ENCODE measurements at regions not wholly inside any gene's neighbourhood (a gene's known extent, or its start where the extent isn't known, plus 50 kb on each side); places are given as distances from the start of the nearest gene placed in this dataset.

DNA sequence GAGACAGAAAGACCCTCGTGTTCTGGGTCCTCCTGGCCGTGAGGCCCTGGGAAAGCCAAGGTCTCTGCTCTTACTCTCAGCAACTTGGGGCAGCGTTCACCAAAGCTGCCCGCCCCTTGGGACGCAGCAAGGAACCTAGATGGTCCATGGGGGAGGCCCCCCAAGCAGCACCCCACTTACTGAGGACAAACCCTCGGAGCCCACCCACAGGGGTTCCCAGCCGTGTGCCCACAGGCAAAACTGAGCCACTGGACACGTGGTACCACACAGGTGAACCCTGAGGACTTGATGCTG, 166.2 kb upstream of the IQSEC1 start:
- CTCF ChIA-PET (ENCODE audit: unreplicated experiment): no interaction called here
- Histone ChIP-seq H2AFZ (ENCODE audit: low read length) (no peak overlapping the region), H3K9me2 (ENCODE audit: insufficient read depth, low read length) (no peaks in the 10 kb centered on the region), H3K27ac (ENCODE audit: low read depth, low read length, poor library complexity, severe bottlenecking) (no peak overlapping the region), H4K20me1 (ENCODE audit: insufficient read depth, low read length) (no peaks in the 10 kb centered on the region), H3K9me3 (ENCODE audit: low read length) (no peaks in the 10 kb centered on the region), H3K79me2 (ENCODE audit: insufficient read depth, low read depth, low read length) (no peaks in the 10 kb centered on the region), H3K4me3 (ENCODE audit: low read depth, low read length, poor library complexity, severe bottlenecking) (no peak overlapping the region), H3K36me3 (ENCODE audit: insufficient read depth, low read length) (no peaks in the 10 kb centered on the region), H3K4me1 (ENCODE audit: insufficient read depth, low read length, poor library complexity, severe bottlenecking) (peaks cover 30% of the 10 kb centered on the region), H3K4me2 (ENCODE audit: low read length) (no peak overlapping the region)
- intact Hi-C loops (cut with micrococcal nuclease; ENCODE audit: unreplicated experiment): loop anchor here (10.0 kb wide), 2 partner anchors 145 to 215 kb away; no protein-coding TSS in a partner anchor
- POLR2A ChIA-PET: no interaction called here
- TF ChIP-seq EZH2phosphoT487 (IDR thresholded peaks at IDR 0.05; ENCODE audit: borderline replicate concordance, low read depth, low read length): no peak
- TF ChIP-seq, protein P1, sequence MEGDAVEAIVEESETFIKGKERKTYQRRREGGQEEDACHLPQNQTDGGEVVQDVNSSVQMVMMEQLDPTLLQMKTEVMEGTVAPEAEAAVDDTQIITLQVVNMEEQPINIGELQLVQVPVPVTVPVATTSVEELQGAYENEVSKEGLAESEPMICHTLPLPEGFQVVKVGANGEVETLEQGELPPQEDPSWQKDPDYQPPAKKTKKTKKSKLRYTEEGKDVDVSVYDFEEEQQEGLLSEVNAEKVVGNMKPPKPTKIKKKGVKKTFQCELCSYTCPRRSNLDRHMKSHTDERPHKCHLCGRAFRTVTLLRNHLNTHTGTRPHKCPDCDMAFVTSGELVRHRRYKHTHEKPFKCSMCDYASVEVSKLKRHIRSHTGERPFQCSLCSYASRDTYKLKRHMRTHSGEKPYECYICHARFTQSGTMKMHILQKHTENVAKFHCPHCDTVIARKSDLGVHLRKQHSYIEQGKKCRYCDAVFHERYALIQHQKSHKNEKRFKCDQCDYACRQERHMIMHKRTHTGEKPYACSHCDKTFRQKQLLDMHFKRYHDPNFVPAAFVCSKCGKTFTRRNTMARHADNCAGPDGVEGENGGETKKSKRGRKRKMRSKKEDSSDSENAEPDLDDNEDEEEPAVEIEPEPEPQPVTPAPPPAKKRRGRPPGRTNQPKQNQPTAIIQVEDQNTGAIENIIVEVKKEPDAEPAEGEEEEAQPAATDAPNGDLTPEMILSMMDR (conservative IDR thresholded peaks at IDR 0.05; ENCODE audit: low read length): no peak
- no peak for DNase-seq (ENCODE audit: low spot score)
- no TSS peak for BruUV-seq (replicated peaks)

DNA sequence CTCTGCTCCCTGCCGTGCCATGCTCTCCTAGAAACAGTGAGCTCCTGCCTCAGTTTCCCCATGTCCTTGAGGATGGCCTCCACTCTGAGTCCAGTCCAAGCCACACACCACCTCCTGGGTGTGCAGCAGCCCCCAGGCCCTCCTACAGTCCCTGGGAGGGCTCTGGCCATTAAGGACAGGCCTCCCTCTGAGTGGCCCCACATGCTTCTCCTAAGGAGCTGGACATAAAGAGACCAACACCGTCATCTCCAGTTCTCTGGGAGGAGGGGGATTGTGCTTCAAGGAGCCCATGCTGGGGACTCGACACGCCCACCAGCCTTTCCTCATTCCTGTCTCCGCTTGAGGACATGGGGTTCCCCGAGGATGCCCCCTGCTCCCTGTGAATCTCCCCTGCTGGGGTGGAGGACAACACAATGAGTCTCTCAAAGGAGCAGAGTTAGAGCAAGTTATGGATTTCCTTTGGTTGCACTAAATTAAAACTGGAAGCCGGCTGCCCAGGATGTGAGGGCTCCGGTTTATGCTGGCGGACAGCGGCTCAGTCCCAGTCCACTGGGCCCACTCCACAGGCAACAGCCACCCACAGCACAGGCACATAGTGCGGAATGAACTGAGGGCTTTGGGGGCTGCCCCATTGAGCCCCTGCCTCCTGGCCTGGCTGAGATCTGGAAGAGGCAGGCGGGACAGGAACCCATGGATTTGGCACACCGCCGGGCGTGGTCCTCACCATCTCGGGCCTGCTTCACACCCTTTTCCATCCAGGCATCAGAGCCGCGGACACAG, 165.6 kb upstream of the IQSEC1 start:
- no TSS peak for BruUV-seq (replicated peaks)
- CTCF ChIA-PET (ENCODE audit: unreplicated experiment): no interaction called here
- H4K20me1 ChIP-seq (ENCODE audit: insufficient read depth, low read length): no peaks in the 10 kb centered on the region

More for the DNA sequence above, 165.6 kb upstream of the IQSEC1 start:
- H3K4me2 ChIP-seq (ENCODE audit: low read length): no peak overlapping the region
- intact Hi-C loops (cut with micrococcal nuclease; ENCODE audit: unreplicated experiment): loop anchor here (10.0 kb wide), 2 partner anchors 144 to 216 kb away; no protein-coding TSS in a partner anchor
- no peaks in the 10 kb centered on the region for H3K36me3 ChIP-seq (ENCODE audit: insufficient read depth, low read length)
- no peaks in the 10 kb centered on the region for H3K9me2 ChIP-seq (ENCODE audit: insufficient read depth, low read length)
- no peak overlapping the region for H3K27ac ChIP-seq (ENCODE audit: low read depth, low read length, poor library complexity, severe bottlenecking)
- no peak for DNase-seq (ENCODE audit: low spot score)
- peaks cover 35% of the 10 kb centered on the region for H3K4me1 ChIP-seq (ENCODE audit: insufficient read depth, low read length, poor library complexity, severe bottlenecking)
- no peaks in the 10 kb centered on the region for H3K79me2 ChIP-seq (ENCODE audit: insufficient read depth, low read depth, low read length)
- no peaks in the 10 kb centered on the region for H3K9me3 ChIP-seq (ENCODE audit: low read length)
- POLR2A ChIA-PET: interaction anchor here (1.0 kb wide), 1 partner anchor 19 kb away, joined by 3 read pairs; no protein-coding TSS in a partner anchor
- H2AFZ ChIP-seq (ENCODE audit: low read length): no peak overlapping the region
- TF ChIP-seq EZH2phosphoT487 (IDR thresholded peaks at IDR 0.05; ENCODE audit: borderline replicate concordance, low read depth, low read length): no peak
- TF ChIP-seq, protein P1 (conservative IDR thresholded peaks at IDR 0.05; ENCODE audit: low read length): no peak
- H3K4me3 ChIP-seq (ENCODE audit: low read depth, low read length, poor library complexity, severe bottlenecking): no peak overlapping the region

Data from OCI-LY7 (cell line).